GM12874 (cell line): ENCODE measurements at regions not wholly inside any gene's neighbourhood (a gene's known extent, or its start where the extent isn't known, plus 50 kb on each side); places are given as distances from the start of the nearest gene placed in this dataset.

Source experiments
- TF ChIP-seq, protein P1 (sequence below): IDR thresholded peaks from 2 replicates; pipeline ENCODE4 v1.5.1; 2011; ENCODE audit warnings: low read depth, mild to moderate bottlenecking, control low read depth, low read length, moderate library complexity; ENCODE audit not compliant: insufficient read depth

- TF ChIP-seq, protein P1, sequence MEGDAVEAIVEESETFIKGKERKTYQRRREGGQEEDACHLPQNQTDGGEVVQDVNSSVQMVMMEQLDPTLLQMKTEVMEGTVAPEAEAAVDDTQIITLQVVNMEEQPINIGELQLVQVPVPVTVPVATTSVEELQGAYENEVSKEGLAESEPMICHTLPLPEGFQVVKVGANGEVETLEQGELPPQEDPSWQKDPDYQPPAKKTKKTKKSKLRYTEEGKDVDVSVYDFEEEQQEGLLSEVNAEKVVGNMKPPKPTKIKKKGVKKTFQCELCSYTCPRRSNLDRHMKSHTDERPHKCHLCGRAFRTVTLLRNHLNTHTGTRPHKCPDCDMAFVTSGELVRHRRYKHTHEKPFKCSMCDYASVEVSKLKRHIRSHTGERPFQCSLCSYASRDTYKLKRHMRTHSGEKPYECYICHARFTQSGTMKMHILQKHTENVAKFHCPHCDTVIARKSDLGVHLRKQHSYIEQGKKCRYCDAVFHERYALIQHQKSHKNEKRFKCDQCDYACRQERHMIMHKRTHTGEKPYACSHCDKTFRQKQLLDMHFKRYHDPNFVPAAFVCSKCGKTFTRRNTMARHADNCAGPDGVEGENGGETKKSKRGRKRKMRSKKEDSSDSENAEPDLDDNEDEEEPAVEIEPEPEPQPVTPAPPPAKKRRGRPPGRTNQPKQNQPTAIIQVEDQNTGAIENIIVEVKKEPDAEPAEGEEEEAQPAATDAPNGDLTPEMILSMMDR: no peak
Measured at GRCh38 chr11:37857726-37858125, 1259.7 kb upstream of the RAG2 start.

- TF ChIP-seq, protein P1: no peak
Measured at GRCh38 chr11:37849706-37850105, 1251.7 kb upstream of the RAG2 start.

DNA sequence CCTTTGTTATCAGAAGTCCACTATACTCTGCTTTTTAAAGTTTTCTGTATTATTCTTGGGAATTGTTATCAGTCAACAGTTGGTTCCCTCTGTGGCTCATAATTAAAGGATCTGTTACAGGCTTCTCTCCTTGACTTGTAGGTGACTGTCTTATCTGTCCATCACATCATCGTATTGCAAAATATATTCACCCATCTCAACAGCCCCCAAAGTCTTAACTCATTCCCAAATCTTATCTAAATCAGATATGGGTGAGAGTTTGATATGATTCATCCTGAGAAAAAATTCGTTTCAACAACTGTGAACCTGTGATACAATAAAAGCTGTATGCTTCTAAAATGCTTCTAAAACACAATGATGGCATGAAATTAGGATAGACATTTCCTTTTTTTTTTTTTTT is 1245.6 kb upstream of the RAG2 start:
- TF ChIP-seq, protein P1: no peak

DNA sequence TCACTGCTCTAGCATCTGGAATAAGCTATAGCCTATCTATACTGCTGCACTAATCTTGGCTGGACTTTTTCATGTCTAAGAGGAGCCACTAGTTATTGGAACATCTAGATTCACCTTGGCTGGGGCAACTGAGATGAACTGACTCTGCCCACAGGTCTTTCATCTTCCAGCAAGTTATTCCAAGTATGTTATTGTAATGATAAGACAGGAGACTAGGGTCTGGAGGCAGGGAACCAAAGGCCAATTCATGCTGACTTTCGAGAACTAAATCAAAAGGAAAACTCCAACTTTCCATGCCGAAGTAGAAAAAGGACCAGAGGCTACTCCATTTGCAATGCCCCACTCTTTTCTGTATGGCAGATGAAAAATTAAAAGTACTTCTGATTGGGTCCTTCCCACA is 1243.0 kb upstream of the RAG2 start:
- TF ChIP-seq, protein P1: no peak

- TF ChIP-seq, protein P1: no peak
Measured at GRCh38 chr11:37830529-37830928, 1232.5 kb upstream of the RAG2 start.

- TF ChIP-seq, protein P1: no peak
Measured at GRCh38 chr11:37817727-37818270, 1219.8 kb upstream of the RAG2 start.

- TF ChIP-seq, protein P1: no peak
Measured at GRCh38 chr11:37812281-37812880, 1214.3 kb upstream of the RAG2 start.
